ENCODE measurements at regions not wholly inside any gene's neighbourhood (a gene's known extent, or its start where the extent isn't known, plus 50 kb on each side); places are given as distances from the start of the nearest gene placed in this dataset.

GRCh38 chr9:82161876-82162275, 173.3 kb downstream of the SPATA31D1 start:
- DNase-seq = no peak

DNA sequence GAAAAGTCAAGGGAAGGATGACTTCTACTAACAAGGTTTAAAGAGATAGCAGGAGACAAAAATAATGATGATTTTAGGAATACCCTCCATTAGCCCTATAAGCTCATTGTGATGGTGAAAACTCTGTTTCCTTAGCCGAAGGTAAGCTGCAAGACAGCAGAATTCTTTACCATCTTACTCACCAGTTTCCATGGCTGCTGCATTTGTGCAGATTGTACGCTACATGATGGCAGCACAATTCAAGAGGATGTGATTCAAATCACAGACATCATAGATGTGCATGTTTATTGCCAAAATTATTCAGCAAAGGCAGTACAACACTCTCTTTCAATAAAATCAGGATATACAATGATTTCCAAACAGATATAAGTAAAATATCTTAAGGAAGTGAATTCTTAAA, 175.6 kb downstream of the SPATA31D1 start:
- no peak for DNase-seq

GRCh38 chr9:82167296-82167695, 178.7 kb downstream of the SPATA31D1 start:
- DNase-seq = no peak

DNA sequence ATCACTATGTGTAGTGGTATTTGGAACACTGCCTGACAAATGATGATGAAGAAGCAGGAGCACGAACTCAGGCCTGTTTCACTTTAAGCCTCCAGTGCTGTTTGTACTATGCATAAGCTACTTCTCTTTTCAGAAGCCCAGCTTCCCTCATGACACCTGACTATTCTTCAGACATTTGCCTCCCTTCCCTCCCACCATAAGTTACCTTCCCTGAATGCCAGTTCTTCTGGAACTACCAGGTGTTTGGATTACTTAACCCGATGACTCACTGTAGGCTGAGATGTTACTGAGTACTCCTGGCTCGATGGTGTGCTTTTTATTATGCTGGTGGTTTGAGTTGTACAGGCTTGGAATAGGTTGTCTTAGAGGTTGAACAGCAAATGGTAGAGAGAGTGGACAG, 180.0 kb downstream of the SPATA31D1 start:
- DNase-seq = no peak

- no peak for DNase-seq
Observed at GRCh38 chr9:82170866-82171265, 182.3 kb downstream of the SPATA31D1 start.

GRCh38 chr9:82171271-82171670, 182.7 kb downstream of the SPATA31D1 start:
- DNase-seq = no peak

DNA sequence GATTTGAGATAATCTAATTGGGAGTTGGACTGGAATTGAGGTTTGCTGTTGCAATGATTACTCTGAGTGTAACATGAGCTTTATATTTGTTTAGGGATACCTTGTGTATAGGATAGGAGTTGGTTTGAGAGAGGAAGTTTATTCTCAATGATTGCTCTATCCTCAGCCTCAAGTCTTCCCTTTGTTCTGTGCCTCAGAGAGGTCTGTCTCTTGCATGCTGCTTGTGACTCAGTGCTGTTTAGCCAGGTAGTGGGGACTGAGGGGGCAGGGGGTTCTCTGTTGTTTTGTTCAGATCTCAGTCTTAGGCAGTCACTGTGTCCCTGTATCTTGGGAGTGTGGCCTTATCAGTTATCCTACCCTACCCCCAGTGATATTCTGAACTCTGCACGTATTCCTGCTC, 192.1 kb downstream of the SPATA31D1 start:
- DNase-seq = no peak

- no peak for DNase-seq
Observed at GRCh38 chr9:82183181-82183860, 194.7 kb downstream of the SPATA31D1 start.

GRCh38 chr9:82184524-82184923, 196.0 kb downstream of the SPATA31D1 start:
- DNase-seq = no peak

- no peak for DNase-seq
Observed at GRCh38 chr9:82188817-82189216, 200.2 kb downstream of the SPATA31D1 start.

DNA sequence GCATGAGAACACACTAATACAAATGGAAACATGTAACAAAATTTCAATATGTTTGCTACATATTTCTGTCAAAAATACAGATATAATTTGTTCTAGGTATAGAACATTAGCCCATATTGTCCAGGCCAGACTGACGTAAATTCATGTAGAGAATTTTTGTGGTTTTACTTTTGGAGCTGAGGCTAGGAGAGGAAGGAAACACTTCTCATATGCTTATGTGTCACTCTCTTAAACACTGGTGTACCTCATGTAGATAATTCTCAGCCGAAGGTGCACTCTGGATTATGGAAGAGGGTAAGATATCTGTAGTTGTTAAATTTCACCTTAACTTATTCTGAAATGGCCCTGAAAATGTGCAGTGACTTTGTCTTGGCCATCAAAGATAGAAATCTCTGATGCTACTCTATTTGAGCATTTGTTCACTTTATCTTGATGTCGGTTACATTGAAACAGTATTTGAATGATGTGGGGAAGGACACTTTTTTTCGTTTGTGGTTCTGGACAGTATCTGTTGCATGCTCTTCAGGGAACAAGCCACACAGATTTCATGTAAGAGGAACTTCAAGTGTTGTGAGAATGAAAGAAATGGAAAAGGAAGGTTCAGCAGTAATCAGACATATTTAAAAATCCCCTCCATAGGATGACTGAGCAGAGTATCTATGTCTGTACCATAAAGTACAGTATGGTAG, 202.7 kb downstream of the SPATA31D1 start:
- DNase-seq = no peak

DNA sequence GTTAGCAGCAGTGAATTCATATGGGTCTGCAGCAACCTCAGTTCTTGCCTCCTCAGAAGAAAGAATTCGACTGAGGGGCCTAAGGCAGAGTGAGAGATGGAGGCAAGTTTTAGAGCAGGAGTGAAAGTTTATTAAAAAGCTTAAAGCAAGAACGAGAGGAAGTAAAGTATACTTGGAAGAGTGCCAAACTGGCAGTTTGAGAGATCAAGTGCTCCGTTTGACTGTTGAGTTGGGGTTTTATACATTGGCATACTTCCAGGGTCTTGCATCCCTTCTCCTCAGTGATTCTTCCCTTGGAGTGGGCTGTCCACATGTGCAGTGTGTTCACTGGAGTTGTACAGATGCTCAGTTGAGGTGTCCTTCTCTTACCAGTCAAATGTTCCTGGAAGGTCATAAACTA, 203.6 kb downstream of the SPATA31D1 start:
- no peak for DNase-seq

DNA sequence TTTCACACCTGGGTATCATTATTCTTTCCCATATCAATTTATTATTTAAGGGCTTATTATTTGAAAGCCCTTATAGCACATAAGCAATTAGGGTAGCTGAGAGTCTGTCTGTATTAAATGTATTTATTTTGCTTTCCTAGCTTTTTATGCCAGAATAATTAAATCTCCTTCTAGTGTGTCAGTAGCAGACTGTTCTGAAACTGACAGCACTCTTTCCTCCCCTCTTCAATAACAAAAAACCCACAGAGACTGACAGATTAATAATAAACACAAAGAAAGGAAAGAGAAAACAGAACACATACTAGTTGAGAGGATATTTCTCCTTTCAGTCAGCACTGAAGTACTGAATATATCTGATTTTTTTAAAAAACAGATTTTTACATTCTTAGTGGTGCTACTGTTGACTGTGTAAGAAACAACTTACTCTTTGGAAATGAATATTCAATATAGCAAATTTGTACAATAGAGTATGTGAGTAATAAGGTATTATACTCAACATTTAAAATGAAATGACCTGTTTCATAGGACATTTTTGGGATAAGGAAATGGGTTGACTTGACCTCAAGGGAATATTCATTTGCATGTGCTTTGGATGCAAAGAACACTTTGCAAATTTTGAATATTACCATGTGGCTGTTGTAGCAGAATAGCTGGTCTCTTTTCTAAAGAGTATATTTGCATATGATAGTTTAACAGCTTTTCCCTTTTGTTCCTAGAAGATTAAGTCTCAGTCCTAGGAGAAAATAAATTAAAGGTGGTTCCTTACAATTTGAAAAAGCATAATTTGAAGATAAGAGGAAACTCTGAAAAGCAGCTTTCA, 208.3 kb downstream of the SPATA31D1 start:
- DNase-seq = no peak

DNA sequence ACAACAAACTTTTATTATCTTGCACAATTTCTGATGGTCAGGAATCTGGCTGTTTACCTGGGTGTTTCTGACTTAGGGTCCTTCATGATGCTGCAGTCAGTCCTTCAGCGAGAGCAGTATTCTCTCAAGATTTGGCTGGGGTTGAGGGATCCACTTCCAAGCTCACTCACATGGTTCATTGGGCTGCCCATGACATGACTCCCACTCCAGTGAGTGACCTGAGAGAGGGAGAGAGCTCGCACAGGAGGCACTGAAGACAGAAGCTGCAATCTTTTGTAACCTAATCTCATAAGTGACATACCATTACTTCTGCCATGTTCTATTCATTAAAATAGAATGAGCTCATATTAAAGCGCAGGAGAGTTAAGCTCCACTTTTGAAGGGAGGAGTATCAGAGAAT, 212.6 kb downstream of the SPATA31D1 start:
- no peak for DNase-seq

- no peak for DNase-seq
Observed at GRCh38 chr9:82202808-82203207, 214.2 kb downstream of the SPATA31D1 start.

GRCh38 chr9:82206490-82206889, 217.9 kb downstream of the SPATA31D1 start:
- no peak for DNase-seq

DNA sequence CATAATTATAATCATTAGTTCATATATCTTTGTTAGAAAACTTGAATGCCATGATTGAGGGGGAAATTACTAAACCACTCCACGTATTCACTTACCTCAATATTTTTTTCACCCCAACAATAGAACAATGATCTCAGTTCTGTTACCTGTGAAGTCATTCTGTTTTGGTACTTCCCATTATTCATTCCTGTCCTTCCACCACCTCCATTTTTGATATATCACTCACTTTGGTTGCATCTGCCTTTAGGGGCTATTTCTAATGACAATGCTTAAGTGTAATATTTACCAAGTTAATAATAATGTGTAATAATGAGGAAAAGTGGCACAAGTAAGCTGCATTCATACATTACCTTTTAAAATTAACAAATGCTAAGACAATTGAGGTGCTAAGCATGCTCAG, 218.4 kb downstream of the SPATA31D1 start:
- DNase-seq = no peak

GRCh38 chr9:82208741-82209450, 220.3 kb downstream of the SPATA31D1 start:
- no peak for DNase-seq

GRCh38 chr9:82209797-82210470, 221.4 kb downstream of the SPATA31D1 start:
- DNase-seq = no peak

GRCh38 chr9:82212885-82213284, 224.3 kb downstream of the SPATA31D1 start:
- no peak for DNase-seq

GRCh38 chr9:82216435-82216834, 227.9 kb downstream of the SPATA31D1 start:
- DNase-seq = no peak

GRCh38 chr9:82223442-82223841, 234.9 kb downstream of the SPATA31D1 start:
- DNase-seq = no peak

GRCh38 chr9:82231411-82231810, 242.8 kb downstream of the SPATA31D1 start:
- DNase-seq = no peak

All from T-helper 2 cell (primary cell).